Smooth muscle cell (in vitro differentiated cells): ENCODE measurements at regions not wholly inside any gene's neighbourhood (a gene's known extent, or its start where the extent isn't known, plus 50 kb on each side); places are given as distances from the start of the nearest gene placed in this dataset.

Experiments
- DNase-seq: peaks from one replicate; lab custom pipeline; 2025; ENCODE audit not compliant: unreplicated experiment; lab: John Stamatoyannopoulos, UW
- H2AFZ ChIP-seq: fragments of 200-600 bp; sonication (generic); 2 replicates; pipeline ENCODE4 v1.6.0; 2016; ENCODE audit warnings: antibody characterized with exemption, low read depth, mild to moderate bottlenecking
- H3F3A ChIP-seq: fragments of 200-600 bp; sonication (generic); 2 replicates; pipeline ENCODE4 v1.6.0; 2017; ENCODE audit warnings: antibody characterized with exemption, low read depth
- H3K27ac ChIP-seq: fragments of 200-600 bp; sonication (generic); 2 replicates; pipeline ENCODE4 v1.5.1; 2016; ENCODE audit warnings: low read depth, mild to moderate bottlenecking
- H3K27me3 ChIP-seq: fragments of 200-600 bp; sonication (generic); 2 replicates; pipeline ENCODE4 v1.6.1; 2016; ENCODE audit warnings: low read depth, mild to moderate bottlenecking
- H3K36me3 ChIP-seq: fragments of 200-600 bp; sonication (generic); 2 replicates; pipeline ENCODE4 v1.5.1; 2016; ENCODE audit warnings: low read depth
- H3K4me1 ChIP-seq: fragments of 200-600 bp; sonication (generic); 2 replicates; pipeline ENCODE4 v1.5.1; 2016; ENCODE audit warnings: low read depth
- H3K4me2 ChIP-seq: fragments of 200-600 bp; sonication (generic); 2 replicates; pipeline ENCODE4 v1.6.0; 2016; ENCODE audit warnings: mild to moderate bottlenecking
- H3K4me3 ChIP-seq: fragments of 200-600 bp; sonication (generic); 2 replicates; pipeline ENCODE4 v1.5.1; 2016; ENCODE audit warnings: mild to moderate bottlenecking
- H3K79me2 ChIP-seq: fragments of 200-600 bp; sonication (generic); 2 replicates; pipeline ENCODE4 v1.6.0; 2016; ENCODE audit warnings: low read depth, mild to moderate bottlenecking
- H3K9ac ChIP-seq: fragments of 200-600 bp; sonication (generic); 2 replicates; pipeline ENCODE4 v1.6.0; 2016; ENCODE audit warnings: low read depth
- H3K9me3 ChIP-seq: fragments of 200-600 bp; sonication (generic); replicated peaks from 2 replicates; pipeline ENCODE4 v1.5.1; 2016; ENCODE audit warnings: low read depth
- H4K20me1 ChIP-seq: fragments of 200-600 bp; sonication (generic); 2 replicates; pipeline ENCODE4 v1.6.0; 2016; ENCODE audit warnings: low read depth
- WGBS: methylation state at CpG from one replicate; pipeline ENCODE4 v1.1.7; 2016; ENCODE audit warnings: low lambda C conversion rate; 5-methylcytosine and 5-hydroxymethylcytosine counted together
- TF ChIP-seq, protein P1 (sequence below): fragments of 200-600 bp; sonication (generic); IDR thresholded peaks from 2 replicates; pipeline ENCODE4 v1.5.1; 2017; ENCODE audit warnings: borderline replicate concordance, mild to moderate bottlenecking, antibody characterized with exemption; ENCODE audit not compliant: insufficient read depth, poor library complexity, severe bottlenecking

GRCh38 chr6:21710908-21711627 is 117.5 kb downstream of the SOX4 start:
- TF ChIP-seq, protein P1, sequence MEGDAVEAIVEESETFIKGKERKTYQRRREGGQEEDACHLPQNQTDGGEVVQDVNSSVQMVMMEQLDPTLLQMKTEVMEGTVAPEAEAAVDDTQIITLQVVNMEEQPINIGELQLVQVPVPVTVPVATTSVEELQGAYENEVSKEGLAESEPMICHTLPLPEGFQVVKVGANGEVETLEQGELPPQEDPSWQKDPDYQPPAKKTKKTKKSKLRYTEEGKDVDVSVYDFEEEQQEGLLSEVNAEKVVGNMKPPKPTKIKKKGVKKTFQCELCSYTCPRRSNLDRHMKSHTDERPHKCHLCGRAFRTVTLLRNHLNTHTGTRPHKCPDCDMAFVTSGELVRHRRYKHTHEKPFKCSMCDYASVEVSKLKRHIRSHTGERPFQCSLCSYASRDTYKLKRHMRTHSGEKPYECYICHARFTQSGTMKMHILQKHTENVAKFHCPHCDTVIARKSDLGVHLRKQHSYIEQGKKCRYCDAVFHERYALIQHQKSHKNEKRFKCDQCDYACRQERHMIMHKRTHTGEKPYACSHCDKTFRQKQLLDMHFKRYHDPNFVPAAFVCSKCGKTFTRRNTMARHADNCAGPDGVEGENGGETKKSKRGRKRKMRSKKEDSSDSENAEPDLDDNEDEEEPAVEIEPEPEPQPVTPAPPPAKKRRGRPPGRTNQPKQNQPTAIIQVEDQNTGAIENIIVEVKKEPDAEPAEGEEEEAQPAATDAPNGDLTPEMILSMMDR: no peak
- no peak overlapping the region for H2AFZ ChIP-seq
- H3F3A ChIP-seq: no peaks in the 10 kb centered on the region
- WGBS: 45% methylated on average over 7 of the region's 7 CpGs
- no peaks in the 10 kb centered on the region for H3K27me3 ChIP-seq
- no peaks in the 10 kb centered on the region for H3K9me3 ChIP-seq
- H3K79me2 ChIP-seq: peaks cover 19% of the 10 kb centered on the region
- H3K4me1 ChIP-seq: peaks cover 8% of the 10 kb centered on the region
- no peak overlapping the region for H3K27ac ChIP-seq
- H4K20me1 ChIP-seq: peaks cover 55% of the 10 kb centered on the region
- DNase-seq: no peak
- no peaks in the 10 kb centered on the region for H3K36me3 ChIP-seq
- H3K4me2 ChIP-seq: no peak overlapping the region
- H3K9ac ChIP-seq: no peak overlapping the region
- no peak overlapping the region for H3K4me3 ChIP-seq

DNA sequence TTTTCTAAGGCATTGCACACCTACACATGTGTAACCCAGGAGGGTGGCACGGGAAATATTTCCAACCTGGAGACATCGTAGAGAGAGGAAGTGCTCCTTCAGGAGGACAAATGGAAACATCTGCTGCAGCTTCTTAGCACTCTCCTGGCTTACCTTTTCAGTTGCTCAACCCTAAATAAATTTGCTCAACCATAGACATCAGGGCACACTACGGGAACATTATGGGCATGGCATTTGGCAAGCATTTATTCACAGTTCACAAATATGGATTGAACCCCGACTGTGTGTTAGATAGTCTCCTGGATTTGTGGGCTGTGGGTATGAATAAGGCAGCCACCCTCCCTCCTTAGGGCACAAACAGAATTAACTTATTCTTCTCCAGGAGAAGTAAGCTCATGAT is 118.7 kb downstream of the SOX4 start:
- no peak overlapping the region for H3K4me3 ChIP-seq
- TF ChIP-seq, protein P1: no peak
- H3K4me2 ChIP-seq: no peak overlapping the region
- H3K27me3 ChIP-seq: no peaks in the 10 kb centered on the region
- H3K9me3 ChIP-seq: no peaks in the 10 kb centered on the region
- H4K20me1 ChIP-seq: peaks cover 55% of the 10 kb centered on the region
- H3K36me3 ChIP-seq: no peaks in the 10 kb centered on the region
- 84% methylated on average over 4 of the region's 4 CpGs for WGBS
- H3K4me1 ChIP-seq: peaks cover 8% of the 10 kb centered on the region
- DNase-seq: no peak
- H3K79me2 ChIP-seq: peaks cover 12% of the 10 kb centered on the region
- H3K27ac ChIP-seq: no peak overlapping the region
- H3F3A ChIP-seq: no peaks in the 10 kb centered on the region
- no peak overlapping the region for H3K9ac ChIP-seq
- no peak overlapping the region for H2AFZ ChIP-seq

DNA sequence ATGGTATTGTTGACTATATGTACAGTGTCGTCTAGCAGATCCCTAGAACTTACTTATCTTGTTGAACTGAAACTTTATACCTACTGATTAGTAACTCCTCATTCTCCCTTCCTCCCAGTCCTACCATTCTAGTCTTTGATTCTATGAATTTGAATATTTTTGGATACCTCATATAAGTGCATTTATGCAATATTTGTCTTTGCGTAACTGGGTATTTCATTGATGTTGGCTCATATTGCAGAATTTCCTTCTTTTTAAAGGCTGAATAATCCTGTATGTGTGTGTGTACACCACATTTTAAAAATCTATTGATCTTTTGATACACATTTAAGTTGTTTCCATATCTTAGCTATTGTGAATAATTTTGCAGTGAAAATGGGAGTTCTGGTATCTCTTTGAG is 119.9 kb downstream of the SOX4 start:
- H3K9me3 ChIP-seq: no peaks in the 10 kb centered on the region
- no peak overlapping the region for H3K27ac ChIP-seq
- no peak overlapping the region for H3K4me3 ChIP-seq
- TF ChIP-seq, protein P1: no peak
- H3K9ac ChIP-seq: no peak overlapping the region
- H3K79me2 ChIP-seq: peaks cover 10% of the 10 kb centered on the region
- no peaks in the 10 kb centered on the region for H3F3A ChIP-seq
- no peaks in the 10 kb centered on the region for H3K36me3 ChIP-seq
- H3K27me3 ChIP-seq: no peaks in the 10 kb centered on the region
- no peak for DNase-seq
- H3K4me1 ChIP-seq: peaks cover 8% of the 10 kb centered on the region
- H2AFZ ChIP-seq: no peak overlapping the region
- WGBS: 85% methylated on average over 2 of the region's 2 CpGs
- H3K4me2 ChIP-seq: no peak overlapping the region
- H4K20me1 ChIP-seq: peaks cover 42% of the 10 kb centered on the region

GRCh38 chr6:21715180-21715579 is 121.6 kb downstream of the SOX4 start:
- peaks cover 10% of the 10 kb centered on the region for H3K79me2 ChIP-seq
- H2AFZ ChIP-seq: no peak overlapping the region
- H3F3A ChIP-seq: no peaks in the 10 kb centered on the region
- H4K20me1 ChIP-seq: peaks cover 36% of the 10 kb centered on the region
- H3K9ac ChIP-seq: no peak overlapping the region
- TF ChIP-seq, protein P1: no peak
- no peak for DNase-seq
- peaks cover 8% of the 10 kb centered on the region for H3K4me1 ChIP-seq
- H3K27ac ChIP-seq: no peak overlapping the region
- 96% methylated on average over 5 of the region's 5 CpGs for WGBS
- H3K4me2 ChIP-seq: no peak overlapping the region
- H3K4me3 ChIP-seq: no peak overlapping the region
- no peaks in the 10 kb centered on the region for H3K27me3 ChIP-seq
- no peaks in the 10 kb centered on the region for H3K36me3 ChIP-seq
- H3K9me3 ChIP-seq: no peaks in the 10 kb centered on the region
